GM23248 (cell line): ENCODE measurements at regions not wholly inside any gene's neighbourhood (a gene's known extent, or its start where the extent isn't known, plus 50 kb on each side); places are given as distances from the start of the nearest gene placed in this dataset.
A peak's percentile ranks its signal among the peaks of the same experiment; 100 is the strongest.

Experiments used
- DNase-seq: peaks from one replicate; pipeline ENCODE4 v3.0.0-alpha.2; 2015
- H2AFZ ChIP-seq: fragments of 200-600 bp; sonication (generic); 2 replicates; pipeline ENCODE4 v1.6.1; 2016; ENCODE audit warnings: antibody characterized with exemption
- H3F3A ChIP-seq: fragments of 200-600 bp; sonication (generic); 2 replicates; pipeline ENCODE4 v1.6.1; 2016; ENCODE audit warnings: mild to moderate bottlenecking, antibody characterized with exemption, mixed run types; ENCODE audit not compliant: insufficient read depth
- H3K27ac ChIP-seq: fragments of 200-600 bp; sonication (generic); 2 replicates; pipeline ENCODE4 v1.5.1; 2016; ENCODE audit warnings: mild to moderate bottlenecking
- H3K27me3 ChIP-seq: fragments of 200-600 bp; sonication (generic); replicated peaks from 2 replicates; pipeline ENCODE4 v1.6.1; 2016; ENCODE audit warnings: mild to moderate bottlenecking; ENCODE audit not compliant: insufficient read depth
- H3K36me3 ChIP-seq: fragments of 200-600 bp; sonication (generic); 2 replicates; pipeline ENCODE4 v1.6.1; 2016; ENCODE audit warnings: low read depth, mild to moderate bottlenecking
- H3K4me1 ChIP-seq: fragments of 200-600 bp; sonication (generic); 2 replicates; pipeline ENCODE4 v1.6.1; 2016; ENCODE audit warnings: mild to moderate bottlenecking; ENCODE audit not compliant: insufficient read depth
- H3K4me2 ChIP-seq: fragments of 200-600 bp; sonication (generic); one replicate; pipeline ENCODE4 v1.6.1; 2016; ENCODE audit warnings: mild to moderate bottlenecking; ENCODE audit not compliant: unreplicated experiment
- H3K4me3 ChIP-seq: fragments of 200-600 bp; sonication (generic); 2 replicates; pipeline ENCODE4 v1.5.1; 2016; ENCODE audit warnings: mild to moderate bottlenecking
- H3K79me2 ChIP-seq: fragments of 200-600 bp; sonication (generic); 2 replicates; pipeline ENCODE4 v1.6.1; 2016; ENCODE audit warnings: mild to moderate bottlenecking; ENCODE audit not compliant: insufficient read depth
- H3K9ac ChIP-seq: fragments of 200-600 bp; sonication (generic); 2 replicates; pipeline ENCODE4 v1.6.1; 2016; ENCODE audit warnings: mild to moderate bottlenecking
- H3K9me2 ChIP-seq: fragments of 200-600 bp; sonication (generic); 2 replicates; pipeline ENCODE4 v1.6.1; 2016; ENCODE audit warnings: mixed run types, mild to moderate bottlenecking, moderate library complexity; ENCODE audit not compliant: insufficient read depth
- H3K9me3 ChIP-seq: fragments of 200-600 bp; sonication (generic); one replicate; pipeline ENCODE4 v1.6.1; 2017; ENCODE audit warnings: low read depth
- H4K20me1 ChIP-seq: fragments of 200-600 bp; sonication (generic); 2 replicates; pipeline ENCODE4 v1.6.0; 2016; ENCODE audit not compliant: insufficient read depth
- EZH2 ChIP-seq: fragments of 200-600 bp; sonication (generic); IDR thresholded peaks from 2 replicates; pipeline ENCODE4 v1.6.1; 2018; ENCODE audit warnings: antibody characterized with exemption, mild to moderate bottlenecking; ENCODE audit not compliant: insufficient read depth, poor library complexity, severe bottlenecking
- EZH2phosphoT487 ChIP-seq: fragments of 200-600 bp; sonication (generic); IDR thresholded peaks from 2 replicates; pipeline ENCODE4 v1.6.1; 2018; ENCODE audit warnings: antibody characterized with exemption, moderate library complexity, mild to moderate bottlenecking, low read depth; ENCODE audit not compliant: insufficient read depth
- WGBS, 2 experiments: methylation state at CpG; one replicate each; pipeline ENCODE4 v1.1.6; 2015 to 2017; ENCODE audit warnings: low lambda C conversion rate in 2 of 2, low coverage in 1 of 2; ENCODE audit errors: missing lambda C conversion rate in 2 of 2; 5-methylcytosine and 5-hydroxymethylcytosine counted together
- in situ Hi-C: fragments of 300-500 bp; cut with MboI; formaldehyde crosslinking; loops from 2 replicates; pipeline ENCODE4 v1.15.0; 2020

DNA sequence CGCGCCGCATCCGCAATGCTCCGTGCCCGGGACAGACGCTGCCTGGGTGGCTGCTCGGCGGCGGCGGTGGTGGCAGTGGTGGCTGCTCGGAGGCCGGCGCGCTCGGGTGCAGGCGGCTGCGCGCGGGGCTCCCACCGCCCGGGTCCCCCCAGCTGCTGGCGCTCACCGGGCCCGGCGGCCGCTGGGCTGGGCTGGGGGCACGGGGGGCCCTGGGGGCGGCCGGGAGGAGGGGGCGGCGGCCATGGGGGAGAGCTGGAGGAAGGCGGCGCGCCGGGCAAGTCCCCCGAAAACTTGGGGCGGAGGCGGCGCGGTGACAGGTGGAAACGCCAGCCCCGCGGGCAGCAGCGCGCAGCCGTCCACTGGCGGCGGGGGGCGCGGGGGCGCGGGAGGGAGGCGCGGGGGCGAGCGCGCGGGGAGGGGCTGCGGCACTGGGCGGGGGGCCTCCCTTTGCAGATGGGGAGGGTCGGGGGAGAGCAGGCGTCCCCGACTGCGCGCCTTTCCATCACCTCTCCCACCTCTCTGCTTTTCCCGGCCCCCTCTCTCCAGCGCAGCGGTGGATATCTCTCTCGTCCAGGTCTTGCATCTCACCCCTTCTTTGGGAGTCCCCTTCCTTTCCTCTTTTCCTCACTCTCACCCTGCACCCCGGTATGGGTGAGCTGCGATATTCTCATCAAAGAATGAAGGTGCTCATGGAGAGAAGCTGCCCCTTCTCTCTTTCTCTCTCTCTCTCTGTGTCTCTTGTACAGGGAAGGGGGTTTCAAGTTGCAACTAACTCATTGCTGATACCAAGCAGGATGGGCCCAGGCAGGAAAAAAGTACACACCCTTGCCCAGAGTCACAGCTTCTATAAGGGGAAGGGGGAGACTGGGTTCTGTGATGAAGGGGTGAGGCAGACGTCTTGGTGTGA is 83.7 kb upstream of the DHRSX start:
- in situ Hi-C loops, result no loop called here
- 4% methylated on average over 24 to 45 of the region's 73 CpGs for WGBS, 2 experiments
- no peaks in the 10 kb centered on the region for H4K20me1 ChIP-seq

DNA sequence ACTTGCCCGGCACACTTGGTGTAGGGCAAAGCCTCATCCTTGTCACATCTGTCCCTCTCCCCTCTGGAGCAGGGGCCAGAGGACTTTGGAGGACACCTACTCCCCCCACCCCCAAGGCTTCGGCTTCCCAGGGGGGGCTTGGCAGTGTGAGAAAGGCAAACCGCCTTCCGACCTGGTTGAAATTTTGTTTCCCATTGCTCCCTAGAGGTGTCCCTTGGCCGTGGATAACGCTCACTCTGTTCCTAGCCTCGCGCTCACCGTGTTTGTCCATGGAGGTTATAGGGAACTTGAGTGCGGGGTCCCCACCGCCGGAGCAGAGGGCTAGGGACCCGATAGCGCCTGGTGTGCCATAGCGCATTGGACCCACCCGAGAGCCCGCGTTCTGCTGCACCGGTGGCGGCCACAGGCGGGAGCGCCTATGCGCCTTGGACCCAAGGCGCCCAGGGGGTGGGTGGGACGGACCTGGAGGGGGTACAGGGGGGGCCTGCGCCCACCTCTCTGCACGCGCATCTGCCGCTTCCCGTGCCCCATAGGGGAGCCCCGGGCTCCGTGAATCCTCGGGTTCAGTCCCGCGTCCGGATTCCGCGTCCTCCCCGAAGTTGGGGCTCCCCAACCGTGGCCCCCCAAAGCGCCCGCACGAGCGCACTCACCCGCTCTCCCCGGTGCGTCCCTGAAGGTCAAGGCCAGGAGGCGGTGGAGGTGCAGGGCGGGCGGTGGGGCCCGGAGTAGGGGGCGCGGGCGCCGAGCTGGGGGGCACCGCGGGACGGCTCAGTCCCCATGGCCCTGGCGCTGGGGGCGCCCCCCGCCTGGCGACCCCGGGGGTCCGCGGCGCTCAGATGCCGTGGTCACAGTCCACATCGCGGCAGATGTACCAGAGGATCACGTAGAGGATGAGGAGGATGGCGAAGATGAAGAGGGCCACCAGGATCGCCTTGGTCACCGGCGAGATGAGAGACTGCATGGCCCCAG is 82.7 kb upstream of the DHRSX start:
- Histone ChIP-seq H3F3A (no peaks in the 10 kb centered on the region), H3K36me3 (no peaks in the 10 kb centered on the region), H3K9ac (no peak overlapping the region), H3K9me3 (no peaks in the 10 kb centered on the region), H3K4me3 (no peak overlapping the region), H4K20me1 (no peaks in the 10 kb centered on the region), H3K27me3 (peaks cover 40% of the 10 kb centered on the region), H3K79me2 (no peaks in the 10 kb centered on the region), H3K9me2 (no peaks in the 10 kb centered on the region), H3K27ac (no peak overlapping the region), H3K4me1 (no peaks in the 10 kb centered on the region), H2AFZ (no peak overlapping the region), H3K4me2 (no peak overlapping the region)
- no peak for DNase-seq
- in situ Hi-C loops, result no loop called here
- WGBS, 2 experiments, result 14 to 23% methylated on average over 42 to 63 of the region's 74 CpGs
- TF ChIP-seq EZH2phosphoT487 (no peak), EZH2 (peak; percentile 25)

More for the DNA sequence above, 83.7 kb upstream of the DHRSX start:
- Histone ChIP-seq H3K4me2 (no peak overlapping the region), H2AFZ (no peak overlapping the region), H3K9me2 (no peaks in the 10 kb centered on the region), H3K9ac (no peak overlapping the region), H3K4me3 (no peak overlapping the region), H3K4me1 (0 out of 2 replicates have a peak, but pooled peaks cover 3% of the 10 kb centered on the region), H3K27ac (no peak overlapping the region), H3K79me2 (no peaks in the 10 kb centered on the region), H3K9me3 (no peaks in the 10 kb centered on the region), H3K27me3 (peaks cover 40% of the 10 kb centered on the region), H3F3A (0 out of 2 replicates have a peak, but pooled peaks cover 2% of the 10 kb centered on the region), H3K36me3 (no peaks in the 10 kb centered on the region)
- DNase-seq, result no peak
- TF ChIP-seq EZH2phosphoT487 (0 out of 2 replicates have a peak, but pooled peaks have one; percentile 30), EZH2 (peak; percentile 48)

DNA sequence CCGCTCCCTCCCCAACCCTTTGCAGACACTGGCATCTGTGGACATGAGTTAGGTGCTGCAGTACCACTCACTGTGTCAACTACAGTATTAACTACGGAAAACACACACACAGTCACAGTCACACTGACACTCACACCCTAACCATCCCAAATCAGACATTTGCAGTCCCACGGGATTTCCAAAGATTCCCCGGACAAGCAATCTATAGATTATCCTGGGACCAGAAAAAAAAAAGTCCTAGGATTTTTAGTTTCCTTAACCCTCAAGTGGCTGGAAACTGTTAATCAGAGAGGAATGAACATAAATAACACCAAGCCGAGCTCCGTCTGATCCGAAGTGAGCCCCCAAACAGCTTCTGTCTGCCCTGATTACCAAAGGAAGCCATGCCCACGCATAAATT is 81.9 kb upstream of the DHRSX start:
- Histone ChIP-seq H2AFZ (no peak overlapping the region), H3K9me3 (no peaks in the 10 kb centered on the region), H3K27me3 (peaks cover 40% of the 10 kb centered on the region), H3K4me1 (no peaks in the 10 kb centered on the region), H3K9me2 (no peaks in the 10 kb centered on the region), H3K9ac (no peak overlapping the region), H3K27ac (no peak overlapping the region), H3K79me2 (no peaks in the 10 kb centered on the region), H3K4me2 (no peak overlapping the region), H4K20me1 (no peaks in the 10 kb centered on the region), H3F3A (no peaks in the 10 kb centered on the region), H3K4me3 (no peak overlapping the region), H3K36me3 (no peaks in the 10 kb centered on the region)
- WGBS, 2 experiments, result 33 to 34% methylated on average over 7 to 8 of the region's 8 CpGs
- in situ Hi-C loops, result no loop called here
- TF ChIP-seq EZH2, result no peak
- no peak for TF ChIP-seq EZH2phosphoT487
- no peak for DNase-seq

DNA sequence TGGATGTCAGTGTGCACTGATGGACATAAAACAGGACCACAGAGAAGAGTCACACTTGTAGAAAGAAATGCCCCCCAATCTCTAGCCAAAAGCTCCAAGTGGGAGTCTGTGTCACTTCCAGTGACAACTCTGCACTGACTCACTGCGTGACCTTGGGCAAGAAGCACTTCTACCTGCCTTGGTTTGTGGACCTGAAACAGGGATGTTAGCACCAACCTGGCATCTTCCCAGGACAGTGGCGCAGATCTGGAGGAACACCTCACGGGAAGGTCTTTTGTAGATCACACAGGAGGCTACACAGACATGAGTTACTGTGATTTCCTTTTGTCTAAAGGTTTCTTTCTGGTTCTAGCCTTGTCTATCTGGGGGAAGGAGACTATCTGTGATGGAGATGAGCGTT is 80.5 kb upstream of the DHRSX start:
- H3K9me3 ChIP-seq, result no peaks in the 10 kb centered on the region
- no peaks in the 10 kb centered on the region for H3K9me2 ChIP-seq
- no peak overlapping the region for H2AFZ ChIP-seq
- no peaks in the 10 kb centered on the region for H3K4me1 ChIP-seq
- TF ChIP-seq EZH2phosphoT487 (no peak), EZH2 (no peak)
- H3K36me3 ChIP-seq, result no peaks in the 10 kb centered on the region
- DNase-seq, result no peak
- peaks cover 40% of the 10 kb centered on the region for H3K27me3 ChIP-seq
- no peaks in the 10 kb centered on the region for H3K79me2 ChIP-seq
- no peaks in the 10 kb centered on the region for H3F3A ChIP-seq
- no peak overlapping the region for H3K4me3 ChIP-seq
- WGBS, 2 experiments, result 91 to 94% methylated on average over 4 of the region's 4 CpGs
- H3K9ac ChIP-seq, result no peak overlapping the region
- H4K20me1 ChIP-seq, result no peaks in the 10 kb centered on the region
- in situ Hi-C loops, result no loop called here
- no peak overlapping the region for H3K27ac ChIP-seq
- H3K4me2 ChIP-seq, result no peak overlapping the region
